K562 (cell line): ENCODE measurements at regions not wholly inside any gene's neighbourhood (a gene's known extent, or its start where the extent isn't known, plus 50 kb on each side); places are given as distances from the start of the nearest gene placed in this dataset.
A peak's percentile ranks its signal among the peaks of the same experiment; 100 is the strongest.

ENCODE experiments used
- ATAC-seq: fragments of 200-7000 bp; cut with Tn5 transposase; 3 replicates; pipeline ENCODE4 v1.9.1; 2020; ENCODE audit warnings: moderate library complexity
- BruUV-seq: library from RNA; stranded (reverse); fragments of 400-500 nt; replicated peaks from 2 replicates; lab custom pipeline; 2021; lab: Mats Ljungman, UMichigan
- CTCF ChIA-PET: fragments of 300-600 bp; formaldehyde crosslinking; extraction: SDS; loops from one replicate; lab custom pipeline; 2021; ENCODE audit warnings: low intra/inter-chr PET ratio; lab: Yijun Ruan, JAX
- POLR2A ChIA-PET: fragments of 300-600, 350-650 bp; sonication (Branson Sonifier 250); formaldehyde crosslinking; extraction: SDS; loops from one replicate; lab custom pipeline; 2021; ENCODE audit warnings: antibody characterized with exemption, inconsistent platforms; lab: Yijun Ruan, JAX
- DNase-seq, 4 experiments: peaks; one replicate each; pipeline versions ENCODE4 v3.0.0 to v3.0.0-alpha.2; 2011 to 2018; ENCODE audit warnings: low spot score in 3 of 4, mixed read lengths in 3 of 4; ENCODE audit errors: extremely low read depth in 1 of 4
- FAIRE-seq: peaks from 2 replicates; lab custom pipeline; 2011; peaks lifted over from hg19 to GRCh38; lab: Jason Lieb, UNC
- H2AFZ ChIP-seq: 2 replicates; pipeline ENCODE4 v1.6.0; 2011; ENCODE audit warnings: low read depth, low read length, control low read depth, inconsistent platforms
- H3K27ac ChIP-seq: fragments of 200-600 bp; 3 replicates; pipeline ENCODE4 v1.8.0; 2011; ENCODE audit warnings: low read depth, mild to moderate bottlenecking, control low read depth, inconsistent platforms, low read length, moderate library complexity, mixed read lengths; ENCODE audit errors: extremely low read depth
- H3K27me3 ChIP-seq, 2 experiments: fragments of 300-600 bp in 1 of 2; 2 replicates in 1 of 2; 3 replicates in 1 of 2; pipeline versions ENCODE4 v1.6.0 to v1.8.0; 2011; ENCODE audit warnings: inconsistent platforms in 2 of 2, low read length in 2 of 2, mild to moderate bottlenecking in 1 of 2, mixed read lengths in 1 of 2, moderate library complexity in 1 of 2; ENCODE audit not compliant: control insufficient read depth in 2 of 2, insufficient read depth in 2 of 2
- H3K36me3 ChIP-seq: fragments of 300-600 bp; 3 replicates; pipeline ENCODE4 v1.8.0; 2011; ENCODE audit warnings: mild to moderate bottlenecking, low read length, inconsistent platforms; ENCODE audit not compliant: control insufficient read depth, insufficient read depth
- H3K4me1 ChIP-seq, 2 experiments: fragments of 200-600 bp in 1 of 2; replicated peaks in 1 of 2; 2 replicates in 1 of 2; 3 replicates in 1 of 2; pipeline versions ENCODE4 v1.5.1 to v1.8.0; 2011; ENCODE audit warnings: inconsistent platforms in 2 of 2, low read length in 2 of 2, mild to moderate bottlenecking in 1 of 2, mixed read lengths in 1 of 2, moderate library complexity in 1 of 2; ENCODE audit not compliant: control insufficient read depth in 2 of 2, insufficient read depth in 2 of 2
- H3K4me2 ChIP-seq: 2 replicates; pipeline ENCODE4 v1.6.1; 2011; ENCODE audit warnings: low read length, control low read depth, inconsistent platforms, mixed read lengths; ENCODE audit not compliant: insufficient read depth
- H3K4me3 ChIP-seq: fragments of 200-600 bp; sonication (generic), shearing (Covaris generic); 2 replicates; pipeline ENCODE4 v1.5.1; 2016; ENCODE audit warnings: control low read depth, inconsistent platforms
- H3K79me2 ChIP-seq: fragments of 200-600 bp; 3 replicates; pipeline ENCODE4 v1.8.0; 2011; ENCODE audit warnings: low read length, inconsistent platforms; ENCODE audit not compliant: control insufficient read depth, insufficient read depth
- H3K9ac ChIP-seq, 2 experiments: 2 replicates each; pipeline versions ENCODE4 v1.6.0 to v1.6.1; 2011; ENCODE audit warnings: low read depth in 2 of 2, low read length in 2 of 2, control low read depth in 1 of 2, inconsistent platforms in 1 of 2, mild to moderate bottlenecking in 1 of 2, mixed read lengths in 1 of 2; ENCODE audit not compliant: insufficient read depth in 1 of 2
- H3K9me1 ChIP-seq: one replicate; pipeline ENCODE4 v1.6.0; 2011; ENCODE audit warnings: inconsistent platforms, mild to moderate bottlenecking, low read length, moderate library complexity; ENCODE audit not compliant: control insufficient read depth, insufficient read depth
- H3K9me3 ChIP-seq: replicated peaks from 2 replicates; pipeline ENCODE4 v1.5.1; 2011; ENCODE audit warnings: low read depth, low read length, inconsistent platforms; ENCODE audit not compliant: control insufficient read depth, insufficient read depth
- H4K20me1 ChIP-seq: replicated peaks from 2 replicates; pipeline ENCODE4 v1.6.1; 2011; ENCODE audit warnings: low read length, inconsistent platforms, mixed read lengths; ENCODE audit not compliant: control insufficient read depth, insufficient read depth
- IFI16 ChIP-seq: fragments of 250-450 bp; sonication (Bioruptor Pico); IDR thresholded peaks from 2 replicates; pipeline ENCODE4 v2.1.2; 2022; ENCODE audit warnings: mild to moderate bottlenecking, inconsistent platforms
- LARP7 ChIP-seq: fragments of 450-650 bp; IDR thresholded peaks from 2 replicates; pipeline ENCODE4 v1.6.1; 2016
- MTA1 ChIP-seq: fragments of 450-650 bp; IDR thresholded peaks from 2 replicates; pipeline ENCODE4 v1.6.1; 2017; ENCODE audit warnings: borderline replicate concordance
- ZBTB8A ChIP-seq: fragments of 450-650 bp; IDR thresholded peaks from 2 replicates; pipeline ENCODE4 v1.6.1; 2018; ENCODE audit warnings: mild to moderate bottlenecking, moderate library complexity; ENCODE audit not compliant: partially characterized antibody
- ZNF311 ChIP-seq: fragments of 250-450 bp; sonication (Bioruptor Pico); IDR thresholded peaks from 2 replicates; pipeline ENCODE4 v1.4.0; 2020; ENCODE audit warnings: mild to moderate bottlenecking, moderate library complexity
- ZNF384 ChIP-seq: IDR thresholded peaks from 2 replicates; pipeline ENCODE4 v1.6.1; 2012; ENCODE audit warnings: low read depth, low read length, improper control_type of control experiment
- WGBS: fragments of 100-300 bp; shearing (Covaris generic); methylation state at CpG from one replicate; pipeline ENCODE4 v1.1.6; 2016; ENCODE audit warnings: low coverage, mixed read lengths; ENCODE audit not compliant: insufficient coverage; ENCODE audit errors: missing lambda C conversion rate; 5-methylcytosine and 5-hydroxymethylcytosine counted together
- in situ Hi-C: fragments of 300-500 bp; cut with MboI; formaldehyde crosslinking; loops from 4 replicates; pipeline ENCODE4 v1.15.0; 2018; ENCODE audit warnings: inconsistent platforms, mixed read lengths
- intact Hi-C: fragments of 100-400 bp; cut with micrococcal nuclease; formaldehyde crosslinking; loops from 2 replicates; pipeline ENCODE4 v1.14.2; 2022
- TF ChIP-seq, protein P1 (sequence below): IDR thresholded peaks from 2 replicates; pipeline ENCODE4 v1.6.1; 2016; ENCODE audit warnings: missing genetic modification characterization, missing compliant biosample characterization
- TF ChIP-seq, protein P2 (sequence below): fragments of 450-650 bp; formaldehyde crosslinking; conservative IDR thresholded peaks from 2 replicates; pipeline ENCODE4 v1.4.0; 2022; ENCODE audit warnings: mild to moderate bottlenecking, missing genetic modification characterization
- TF ChIP-seq, protein P3 (sequence below): fragments of 450-650 bp; formaldehyde crosslinking; IDR thresholded peaks from 2 replicates; pipeline ENCODE4 v1.4.0; 2020; ENCODE audit warnings: mild to moderate bottlenecking, moderate library complexity
- TF ChIP-seq, protein P4 (sequence below): fragments of 250-450 bp; sonication (Bioruptor Pico); IDR thresholded peaks from 2 replicates; pipeline ENCODE4 v1.5.0; 2021; ENCODE audit warnings: mild to moderate bottlenecking, borderline replicate concordance

DNA sequence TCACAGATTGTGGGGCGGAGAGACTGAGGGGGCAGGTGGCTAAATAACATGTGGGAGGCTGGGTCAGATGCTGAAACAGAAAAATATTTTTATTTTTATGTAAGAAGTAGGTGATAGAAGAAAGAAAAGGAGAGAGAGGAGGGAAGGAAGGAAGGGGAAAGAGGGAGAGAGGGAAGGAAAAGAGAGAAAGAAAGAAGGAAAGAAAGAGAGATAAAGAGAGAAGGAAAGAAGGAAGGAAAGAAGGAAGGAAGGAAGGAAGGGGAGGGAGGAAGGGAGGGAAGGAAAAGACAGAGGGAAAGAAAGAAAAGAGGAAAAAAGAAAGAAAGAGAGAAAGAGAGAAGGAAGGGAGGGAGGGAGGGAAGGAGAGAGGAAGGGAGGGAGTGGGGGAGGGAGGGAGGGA is 224.9 kb downstream of the UQCRFS1 start:
- TF ChIP-seq, protein P1, sequence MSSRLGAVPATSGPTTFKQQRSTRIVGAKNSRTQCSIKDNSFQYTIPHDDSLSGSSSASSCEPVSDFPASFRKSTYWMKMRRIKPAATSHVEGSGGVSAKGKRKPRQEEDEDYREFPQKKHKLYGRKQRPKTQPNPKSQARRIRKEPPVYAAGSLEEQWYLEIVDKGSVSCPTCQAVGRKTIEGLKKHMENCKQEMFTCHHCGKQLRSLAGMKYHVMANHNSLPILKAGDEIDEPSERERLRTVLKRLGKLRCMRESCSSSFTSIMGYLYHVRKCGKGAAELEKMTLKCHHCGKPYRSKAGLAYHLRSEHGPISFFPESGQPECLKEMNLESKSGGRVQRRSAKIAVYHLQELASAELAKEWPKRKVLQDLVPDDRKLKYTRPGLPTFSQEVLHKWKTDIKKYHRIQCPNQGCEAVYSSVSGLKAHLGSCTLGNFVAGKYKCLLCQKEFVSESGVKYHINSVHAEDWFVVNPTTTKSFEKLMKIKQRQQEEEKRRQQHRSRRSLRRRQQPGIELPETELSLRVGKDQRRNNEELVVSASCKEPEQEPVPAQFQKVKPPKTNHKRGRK (tag), result peak; percentile 63; the same call in 1 of the 2 replicates
- TF ChIP-seq ZNF311, result no peak
- TF ChIP-seq, all 486 proteins: peak for 1
- no peak for DNase-seq
- 9% methylated on average over 1 of the region's 1 CpG for WGBS
- in situ Hi-C loops, result no loop called here
- H3K27ac ChIP-seq, result no peak overlapping the region
- BruUV-seq, result no TSS peak
- no peak overlapping the region for H3K9ac ChIP-seq
- ChIA-PET POLR2A (no interaction called here), CTCF (no interaction called here)
- FAIRE-seq, result no peak
- H3K4me1 ChIP-seq, result no peaks in the 10 kb centered on the region
- no peaks in the 10 kb centered on the region for H3K9me3 ChIP-seq
- no peak overlapping the region for H2AFZ ChIP-seq
- no peak overlapping the region for H3K4me2 ChIP-seq
- H3K36me3 ChIP-seq, result no peaks in the 10 kb centered on the region
- no peaks in the 10 kb centered on the region for H3K79me2 ChIP-seq
- peaks cover 0 to 29% of the 10 kb centered on the region in 2 experiments; a peak in 1 of 5 replicates for H3K27me3 ChIP-seq
- no peaks in the 10 kb centered on the region for H4K20me1 ChIP-seq
- no peak for ATAC-seq
- intact Hi-C loops, result no loop called here
- H3K4me3 ChIP-seq, result no peak overlapping the region
- H3K9me1 ChIP-seq, result no peaks in the 10 kb centered on the region

DNA sequence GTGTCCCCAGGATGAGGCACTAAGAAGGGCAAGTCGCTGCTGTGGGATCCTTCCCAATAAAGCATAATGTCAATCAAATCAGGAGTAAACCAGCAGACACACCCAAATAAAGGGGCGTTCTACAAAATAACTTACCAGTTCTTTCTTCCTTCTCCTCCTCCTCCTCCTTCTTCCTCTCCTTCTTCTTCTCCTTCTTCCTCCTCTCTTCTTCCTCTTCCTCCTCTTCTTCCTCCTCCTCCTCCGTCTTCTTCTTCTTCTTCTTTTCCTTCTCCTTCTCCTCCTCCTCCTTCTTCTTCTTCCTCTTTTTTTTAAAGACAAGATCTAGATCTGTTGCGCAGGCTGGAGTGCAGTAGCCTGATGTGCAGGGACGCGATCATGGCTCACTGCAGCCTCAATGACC is 225.8 kb downstream of the UQCRFS1 start:
- Histone ChIP-seq H3K27me3 (peaks cover 0 to 29% of the 10 kb centered on the region in 2 experiments; a peak in 1 of 5 replicates), H3K4me3 (no peak overlapping the region), H3K4me2 (no peak overlapping the region), H3K79me2 (no peaks in the 10 kb centered on the region), H4K20me1 (no peaks in the 10 kb centered on the region), H3K4me1 (no peaks in the 10 kb centered on the region), H3K9ac (no peak overlapping the region), H3K9me1 (no peaks in the 10 kb centered on the region), H3K27ac (no peak overlapping the region), H3K36me3 (no peaks in the 10 kb centered on the region), H2AFZ (no peak overlapping the region), H3K9me3 (no peaks in the 10 kb centered on the region)
- no TSS peak for BruUV-seq
- POLR2A ChIA-PET, result no interaction called here
- FAIRE-seq (no peak), ATAC-seq (no peak), DNase-seq (no peak)
- 1% methylated on average over 6 of the region's 6 CpGs for WGBS
- intact Hi-C loops (no loop called here), in situ Hi-C loops (no loop called here)
- CTCF ChIA-PET, result no interaction called here
- TF ChIP-seq, protein P2, sequence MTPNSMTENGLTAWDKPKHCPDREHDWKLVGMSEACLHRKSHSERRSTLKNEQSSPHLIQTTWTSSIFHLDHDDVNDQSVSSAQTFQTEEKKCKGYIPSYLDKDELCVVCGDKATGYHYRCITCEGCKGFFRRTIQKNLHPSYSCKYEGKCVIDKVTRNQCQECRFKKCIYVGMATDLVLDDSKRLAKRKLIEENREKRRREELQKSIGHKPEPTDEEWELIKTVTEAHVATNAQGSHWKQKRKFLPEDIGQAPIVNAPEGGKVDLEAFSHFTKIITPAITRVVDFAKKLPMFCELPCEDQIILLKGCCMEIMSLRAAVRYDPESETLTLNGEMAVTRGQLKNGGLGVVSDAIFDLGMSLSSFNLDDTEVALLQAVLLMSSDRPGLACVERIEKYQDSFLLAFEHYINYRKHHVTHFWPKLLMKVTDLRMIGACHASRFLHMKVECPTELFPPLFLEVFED (CRISPR knock-in tag), result no peak
- TF ChIP-seq, protein P3, sequence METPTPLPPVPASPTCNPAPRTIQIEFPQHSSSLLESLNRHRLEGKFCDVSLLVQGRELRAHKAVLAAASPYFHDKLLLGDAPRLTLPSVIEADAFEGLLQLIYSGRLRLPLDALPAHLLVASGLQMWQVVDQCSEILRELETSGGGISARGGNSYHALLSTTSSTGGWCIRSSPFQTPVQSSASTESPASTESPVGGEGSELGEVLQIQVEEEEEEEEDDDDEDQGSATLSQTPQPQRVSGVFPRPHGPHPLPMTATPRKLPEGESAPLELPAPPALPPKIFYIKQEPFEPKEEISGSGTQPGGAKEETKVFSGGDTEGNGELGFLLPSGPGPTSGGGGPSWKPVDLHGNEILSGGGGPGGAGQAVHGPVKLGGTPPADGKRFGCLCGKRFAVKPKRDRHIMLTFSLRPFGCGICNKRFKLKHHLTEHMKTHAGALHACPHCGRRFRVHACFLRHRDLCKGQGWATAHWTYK (CRISPR knock-in tag), result no peak
- TF ChIP-seq IFI16 (CRISPR knock-in tag) (no peak), ZNF384 (no peak), LARP7 (no peak), MTA1 (no peak), ZBTB8A (no peak)
- TF ChIP-seq, protein P4, sequence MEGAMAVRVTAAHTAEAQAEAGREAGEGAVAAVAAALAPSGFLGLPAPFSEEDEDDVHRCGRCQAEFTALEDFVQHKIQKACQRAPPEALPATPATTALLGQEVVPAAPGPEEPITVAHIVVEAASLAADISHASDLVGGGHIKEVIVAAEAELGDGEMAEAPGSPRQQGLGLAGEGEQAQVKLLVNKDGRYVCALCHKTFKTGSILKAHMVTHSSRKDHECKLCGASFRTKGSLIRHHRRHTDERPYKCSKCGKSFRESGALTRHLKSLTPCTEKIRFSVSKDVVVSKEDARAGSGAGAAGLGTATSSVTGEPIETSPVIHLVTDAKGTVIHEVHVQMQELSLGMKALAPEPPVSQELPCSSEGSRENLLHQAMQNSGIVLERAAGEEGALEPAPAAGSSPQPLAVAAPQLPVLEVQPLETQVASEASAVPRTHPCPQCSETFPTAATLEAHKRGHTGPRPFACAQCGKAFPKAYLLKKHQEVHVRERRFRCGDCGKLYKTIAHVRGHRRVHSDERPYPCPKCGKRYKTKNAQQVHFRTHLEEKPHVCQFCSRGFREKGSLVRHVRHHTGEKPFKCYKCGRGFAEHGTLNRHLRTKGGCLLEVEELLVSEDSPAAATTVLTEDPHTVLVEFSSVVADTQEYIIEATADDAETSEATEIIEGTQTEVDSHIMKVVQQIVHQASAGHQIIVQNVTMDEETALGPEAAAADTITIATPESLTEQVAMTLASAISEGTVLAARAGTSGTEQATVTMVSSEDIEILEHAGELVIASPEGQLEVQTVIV (CRISPR knock-in tag), result no peak
